ENCODE measurements at regions not wholly inside any gene's neighbourhood (a gene's known extent, or its start where the extent isn't known, plus 50 kb on each side); places are given as distances from the start of the nearest gene placed in this dataset.
"Not testable (repeated sequence)": the region's sequence is repeated elsewhere in the genome, so short reads cannot be mapped to it uniquely, and the experiment has no call there.

DNA sequence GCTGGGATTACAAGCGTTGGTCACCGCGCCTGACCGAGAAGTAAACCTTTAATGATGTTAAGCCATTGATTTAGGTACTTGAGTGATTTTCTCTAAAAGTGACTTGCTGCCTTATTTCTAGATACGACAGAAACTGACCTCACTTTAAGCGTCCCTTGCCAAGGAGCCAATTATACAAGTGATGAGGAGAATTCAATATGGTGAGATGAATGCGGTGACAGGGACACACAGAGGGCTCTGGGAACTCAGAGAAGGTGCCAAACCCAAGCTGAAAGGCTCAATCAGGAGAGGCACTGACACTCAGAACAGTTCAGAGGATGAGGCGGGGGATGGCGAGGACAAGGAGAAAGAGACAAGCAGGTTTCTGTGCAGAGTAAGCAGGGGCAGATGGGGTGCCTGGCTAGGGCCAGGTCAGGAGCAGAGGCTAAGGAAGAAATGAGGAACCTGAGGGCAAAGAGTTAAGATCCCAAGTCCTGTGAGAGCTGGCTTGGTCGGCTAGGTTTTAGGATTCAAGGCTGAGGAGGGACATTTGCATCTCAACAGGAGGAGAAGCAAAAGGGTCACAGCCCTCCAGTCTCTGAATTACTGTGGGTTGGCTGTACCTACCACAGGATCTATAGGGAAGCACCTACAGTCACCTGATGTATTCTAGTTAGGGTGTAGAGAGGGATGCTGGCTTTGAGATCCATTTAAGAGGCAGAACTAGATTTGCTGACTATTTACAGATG, 83.2 kb upstream of the USP24 start:
- no peak for DNase-seq (ENCODE audit: low read depth)

DNA sequence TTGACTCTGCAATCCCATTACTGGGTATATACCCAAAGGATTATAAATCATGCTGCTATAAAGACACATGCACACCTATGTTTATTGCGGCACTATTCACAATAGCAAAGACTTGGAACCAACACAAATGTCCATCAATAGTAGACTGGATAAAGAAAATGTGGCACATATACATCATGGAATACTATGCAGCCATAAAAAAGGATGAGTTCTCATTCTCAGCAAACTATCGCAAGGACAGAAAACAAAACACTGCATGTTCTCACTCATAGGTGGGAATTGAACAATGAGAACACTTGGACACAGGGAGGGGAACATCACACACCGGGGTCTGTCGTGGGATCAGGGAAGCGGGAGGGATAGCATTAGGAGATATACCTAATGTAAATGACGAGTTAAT, 81.1 kb upstream of the USP24 start:
- DNase-seq (ENCODE audit: low read depth): not testable (repeated sequence)

DNA sequence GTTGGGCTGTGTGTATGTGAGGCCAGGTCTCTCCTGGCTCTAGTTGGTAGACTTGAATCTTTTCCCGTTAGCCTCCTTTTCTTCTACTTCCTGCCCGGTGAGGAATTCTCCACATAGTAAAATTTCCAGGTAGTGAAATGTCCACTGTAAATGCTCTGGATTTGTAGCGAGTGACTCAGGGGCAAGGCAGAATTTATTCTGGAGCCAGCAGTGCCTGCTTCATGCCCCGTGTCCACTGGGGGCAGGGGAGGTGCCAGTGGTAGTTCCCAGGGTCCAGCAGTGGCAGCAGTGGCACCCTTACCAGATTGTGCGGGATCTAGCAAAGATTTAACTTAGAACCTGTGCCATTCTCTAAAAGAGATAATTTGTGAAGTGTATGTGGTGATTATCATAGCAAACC, 74.5 kb upstream of the USP24 start:
- DNase-seq (ENCODE audit: low read depth): no peak

DNA sequence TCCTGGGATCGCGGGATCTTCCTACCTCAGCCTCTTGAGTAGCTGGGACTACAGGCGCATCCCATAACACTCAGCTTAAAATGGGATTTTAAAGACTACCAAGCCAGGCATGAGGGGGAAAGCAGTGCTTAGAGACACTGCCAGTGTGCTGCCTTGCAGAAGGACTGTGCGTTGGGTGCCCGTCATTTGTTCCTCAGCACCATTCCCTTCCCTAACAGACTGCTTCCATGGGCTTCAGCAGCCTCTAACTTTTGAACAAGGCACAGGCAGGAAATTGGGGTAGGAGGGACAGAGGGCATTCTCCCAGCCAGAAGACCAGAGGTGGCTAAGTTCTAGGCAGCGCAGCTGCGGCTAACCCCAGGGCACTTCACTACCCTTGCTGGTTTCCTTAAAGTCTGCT, 73.9 kb upstream of the USP24 start:
- DNase-seq (ENCODE audit: low read depth): no peak

DNA sequence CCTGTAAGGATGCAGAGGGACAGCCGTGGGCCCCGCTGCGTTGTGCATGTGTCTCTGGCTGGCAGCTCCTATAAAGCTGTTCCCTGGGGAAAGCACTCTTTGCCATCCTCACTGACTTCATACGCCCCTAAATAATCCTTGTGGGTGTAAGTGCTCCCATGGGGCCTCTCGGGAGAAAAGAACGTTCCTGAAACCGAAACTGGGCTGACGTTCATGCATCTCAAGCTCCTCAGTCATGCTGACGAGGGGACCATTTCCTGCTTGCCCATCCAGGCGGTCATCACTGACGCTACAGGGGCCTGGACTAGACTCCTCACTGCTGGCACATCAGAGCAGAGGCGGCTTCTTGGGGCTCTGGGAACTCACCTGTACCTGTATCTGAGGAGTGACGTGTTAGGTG, 73.1 kb upstream of the USP24 start:
- DNase-seq (ENCODE audit: low read depth): no peak

DNA sequence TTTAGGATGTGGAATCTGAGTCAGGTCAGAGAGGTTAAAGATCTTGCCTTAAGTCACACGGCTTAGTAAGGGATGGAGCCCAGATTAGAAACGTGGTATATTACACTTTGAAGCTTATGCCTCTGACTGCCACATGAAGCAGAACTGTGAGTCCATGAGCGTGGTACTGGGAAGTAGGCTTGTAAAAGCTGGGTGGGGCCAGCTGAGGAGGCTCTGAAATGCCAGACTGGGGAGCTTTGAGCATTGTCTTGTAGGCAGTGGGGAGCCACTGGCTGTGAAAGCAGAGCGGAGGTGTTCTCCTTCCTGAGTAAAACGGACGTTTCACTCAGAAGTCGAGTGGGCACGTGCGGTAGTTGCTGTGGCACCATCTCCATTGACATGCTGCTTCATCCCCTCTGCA, 72.6 kb upstream of the USP24 start:
- DNase-seq (ENCODE audit: low read depth): no peak

DNA sequence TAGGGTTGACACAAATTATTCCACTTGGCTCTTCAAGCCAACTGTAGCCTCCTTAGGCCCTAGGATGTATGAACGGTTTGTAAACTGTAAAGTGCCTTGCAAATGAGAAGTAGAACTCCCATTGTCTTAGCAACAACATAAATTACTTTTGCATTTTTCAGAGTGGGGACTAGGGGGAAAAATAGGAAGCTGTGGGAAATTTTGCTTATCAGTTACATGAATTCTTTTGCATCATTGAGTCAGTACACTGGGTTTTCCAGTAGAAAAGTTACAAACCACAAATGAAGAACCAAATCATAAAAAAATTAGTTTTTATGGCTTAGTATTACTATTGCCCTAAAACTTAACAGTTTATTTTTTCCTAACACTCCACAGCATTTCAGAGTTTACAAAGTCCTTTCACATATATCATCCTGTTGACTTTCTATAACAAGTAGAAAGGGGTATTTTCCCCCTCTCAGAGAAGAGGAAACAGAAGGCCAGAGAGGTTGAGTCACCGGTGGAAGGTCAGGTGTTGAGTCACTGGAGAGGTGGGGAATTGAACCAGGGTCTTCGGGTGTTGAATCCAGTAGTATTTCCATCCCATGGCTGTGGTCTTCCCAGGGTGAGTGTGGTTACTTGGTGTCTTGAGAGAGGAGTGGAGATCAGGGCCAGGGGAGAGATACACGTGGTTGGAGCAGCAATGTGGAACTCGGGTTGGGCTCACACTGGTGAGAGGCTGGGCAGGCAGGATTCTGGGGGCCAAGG, 71.9 kb upstream of the USP24 start:
- DNase-seq (ENCODE audit: low read depth): no peak

DNA sequence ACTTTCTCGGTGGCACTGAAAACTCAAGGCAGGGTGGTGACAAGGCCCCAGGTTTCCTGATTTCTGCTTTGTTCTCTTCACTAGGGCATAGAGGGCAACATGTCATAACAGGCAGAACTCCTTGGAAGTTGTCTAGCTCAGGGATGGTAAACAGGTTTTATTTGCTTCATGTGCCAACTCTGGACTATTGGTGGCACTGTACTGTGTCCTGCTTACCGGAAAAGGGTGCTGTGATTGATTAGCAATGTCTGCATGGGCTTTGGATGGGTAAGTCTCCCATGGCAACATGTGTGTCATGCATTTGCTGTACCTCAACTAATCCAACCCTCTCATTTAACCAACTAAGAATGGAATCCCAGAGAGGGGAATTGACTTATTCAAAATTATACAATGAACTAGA, 70.7 kb upstream of the USP24 start:
- DNase-seq (ENCODE audit: low read depth): no peak

DNA sequence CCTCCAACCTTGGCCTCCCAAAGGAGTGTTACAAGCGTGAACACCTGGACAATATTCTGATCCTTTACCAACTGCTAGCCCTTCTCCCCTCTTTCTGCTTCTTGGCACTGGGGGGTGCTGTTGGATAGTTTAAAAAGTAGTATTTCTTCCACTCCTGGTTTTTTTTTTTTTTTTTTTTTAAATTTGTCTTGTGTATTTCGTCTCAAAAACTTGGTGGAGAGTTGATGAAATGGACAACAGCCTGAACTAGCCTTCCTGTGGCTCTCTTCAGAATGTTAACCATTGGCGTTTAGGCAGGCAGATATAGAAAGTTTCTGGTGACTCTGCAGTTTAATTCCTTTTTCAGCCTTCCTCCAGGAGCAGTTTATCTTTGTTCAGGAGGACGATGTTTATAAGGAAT, 69.7 kb upstream of the USP24 start:
- no peak for DNase-seq (ENCODE audit: low read depth)

DNA sequence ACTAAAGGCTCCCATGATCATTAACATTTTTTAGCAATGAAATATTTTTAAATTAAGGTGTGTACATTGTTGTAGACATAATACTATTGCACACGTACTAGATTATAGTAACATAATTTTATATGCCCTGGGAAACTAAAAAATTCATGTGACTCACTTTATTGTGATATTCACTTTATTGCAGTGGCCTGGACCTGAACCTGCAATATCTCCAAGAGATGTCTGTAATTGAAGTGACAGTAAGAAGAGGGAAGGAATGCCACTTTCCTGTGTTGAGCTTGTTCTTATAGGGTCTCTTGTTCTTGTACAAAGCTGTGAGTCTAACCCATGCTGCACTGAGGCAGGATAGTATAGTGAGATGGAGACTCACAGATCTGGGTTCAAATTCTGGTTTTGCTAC, 66.9 kb upstream of the USP24 start:
- DNase-seq (ENCODE audit: low read depth): no peak

DNA sequence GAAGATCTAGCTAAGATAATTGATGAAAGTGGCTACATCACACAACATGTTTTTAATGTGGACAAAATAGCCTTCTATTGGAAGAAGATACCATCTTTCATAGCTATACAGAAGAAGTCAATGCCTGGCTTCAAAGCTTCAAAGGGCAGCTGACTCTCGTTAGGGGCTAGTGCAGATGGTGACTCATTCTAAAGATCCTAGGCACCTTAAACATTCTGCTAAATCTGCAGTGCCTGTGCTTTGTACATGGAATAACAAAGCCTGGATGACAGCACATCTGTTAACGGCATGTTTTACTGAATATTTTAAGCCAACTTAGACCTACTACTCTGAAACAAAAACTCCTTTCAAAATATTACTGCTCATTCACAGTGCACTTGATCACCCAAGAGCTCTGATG, 65.6 kb upstream of the USP24 start:
- DNase-seq (ENCODE audit: low read depth): no peak

DNA sequence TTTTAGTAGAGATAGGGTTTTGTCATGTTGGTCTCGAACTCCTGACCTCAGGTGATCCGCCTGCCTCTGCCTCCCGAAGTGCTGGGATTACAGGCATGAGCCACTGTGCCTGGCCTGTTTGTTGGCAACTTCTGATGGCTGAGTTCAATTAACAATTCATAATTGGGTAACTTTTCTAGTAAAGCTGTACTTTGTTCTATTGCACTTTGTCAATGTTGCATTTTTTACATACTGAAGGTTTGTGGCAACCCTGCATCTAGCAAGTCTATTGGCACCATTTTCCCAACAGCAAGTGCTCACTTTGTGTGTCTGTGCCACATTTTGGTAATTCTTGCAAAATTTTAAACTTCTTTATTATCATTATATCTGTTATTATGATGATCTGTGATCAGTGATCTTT, 64.5 kb upstream of the USP24 start:
- no peak for DNase-seq (ENCODE audit: low read depth)

DNA sequence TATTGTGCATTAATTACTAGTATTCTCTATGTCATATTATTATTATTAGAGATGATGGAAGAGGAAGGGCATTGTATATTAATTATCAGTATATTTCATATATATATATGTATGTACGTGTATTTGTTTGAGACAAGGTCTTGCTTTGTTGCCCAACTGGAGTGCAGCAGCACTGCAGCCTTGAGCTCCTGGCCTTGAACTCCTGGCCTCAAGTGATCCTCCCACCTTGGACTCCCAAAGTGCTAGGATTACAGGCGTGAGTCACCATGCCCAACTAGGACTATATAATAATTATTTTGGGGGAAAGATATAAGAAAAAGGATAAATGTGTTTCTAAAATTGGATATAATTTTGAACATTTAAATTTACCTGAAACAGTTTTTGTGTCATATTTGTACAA, 63.2 kb upstream of the USP24 start:
- DNase-seq (ENCODE audit: low read depth): no peak

DNA sequence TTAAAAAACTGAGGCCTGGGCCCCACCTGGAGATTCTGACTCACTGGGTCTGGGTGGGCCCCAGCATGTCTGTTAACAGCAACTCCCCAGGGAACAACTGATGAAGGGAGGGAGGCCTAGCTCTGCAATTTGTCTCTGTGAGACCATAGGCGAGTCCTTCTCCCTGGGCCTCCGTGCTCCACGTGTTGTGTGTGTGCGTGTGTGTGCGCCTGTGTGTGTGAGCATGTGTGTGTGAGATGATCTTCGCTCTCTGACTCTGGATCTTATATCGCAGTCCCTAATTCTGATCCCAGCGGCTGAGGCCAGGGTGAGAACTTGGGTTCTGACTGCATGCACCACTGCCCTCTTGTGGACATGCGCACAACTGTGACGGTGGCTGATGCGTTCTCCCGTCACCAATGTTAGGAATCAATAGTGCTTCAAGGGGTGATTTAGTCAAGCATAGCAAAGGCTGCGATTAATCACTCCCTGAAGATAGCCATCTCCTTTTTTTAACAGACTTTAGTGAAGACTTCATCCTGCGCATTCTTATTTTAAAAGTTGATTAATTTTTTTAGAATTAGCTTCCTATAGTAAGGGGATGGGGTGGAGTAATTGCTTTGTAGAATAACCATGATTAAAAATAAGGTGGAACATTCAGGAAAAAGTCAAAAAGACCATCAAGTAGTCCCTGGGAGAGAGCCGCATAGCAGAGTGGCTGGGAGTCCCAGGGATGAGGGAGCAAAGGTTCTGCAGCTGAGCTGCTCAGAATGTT, 62.4 kb upstream of the USP24 start:
- DNase-seq (ENCODE audit: low read depth): peak; percentile 75

DNA sequence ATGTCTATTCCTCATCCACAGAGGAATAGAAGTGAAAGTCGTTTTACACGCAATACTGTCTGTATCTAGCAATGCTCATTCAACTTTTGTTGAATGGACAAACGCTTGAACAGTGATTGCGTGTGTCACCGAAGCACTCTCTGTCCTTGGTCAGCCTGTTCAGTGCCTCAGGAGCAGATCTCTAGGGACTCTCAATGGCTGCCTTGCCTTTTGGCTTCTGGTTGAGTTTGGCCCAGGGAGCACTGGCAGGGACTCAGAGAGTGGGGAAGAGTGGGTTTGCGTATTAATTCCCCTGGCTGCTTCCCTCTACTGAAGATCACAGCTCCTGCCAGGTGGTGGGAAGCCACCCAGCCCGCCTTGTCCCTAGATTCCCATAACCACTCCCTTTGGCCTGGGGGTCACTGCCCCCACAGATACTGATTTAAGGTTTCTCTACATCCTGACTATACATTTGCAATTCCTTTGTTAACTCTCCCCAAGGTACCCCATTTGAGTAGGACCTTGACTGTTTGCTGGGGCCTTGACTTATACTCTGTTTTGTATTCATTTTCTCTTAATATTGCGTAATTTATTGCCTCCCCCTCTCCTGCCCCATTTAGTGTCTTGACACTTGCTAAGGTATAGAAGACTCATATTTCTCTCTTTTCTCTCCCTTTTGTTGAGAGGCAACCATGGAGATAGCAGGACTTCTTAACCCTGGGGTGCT, 61.7 kb upstream of the USP24 start:
- no peak for DNase-seq (ENCODE audit: low read depth)

DNA sequence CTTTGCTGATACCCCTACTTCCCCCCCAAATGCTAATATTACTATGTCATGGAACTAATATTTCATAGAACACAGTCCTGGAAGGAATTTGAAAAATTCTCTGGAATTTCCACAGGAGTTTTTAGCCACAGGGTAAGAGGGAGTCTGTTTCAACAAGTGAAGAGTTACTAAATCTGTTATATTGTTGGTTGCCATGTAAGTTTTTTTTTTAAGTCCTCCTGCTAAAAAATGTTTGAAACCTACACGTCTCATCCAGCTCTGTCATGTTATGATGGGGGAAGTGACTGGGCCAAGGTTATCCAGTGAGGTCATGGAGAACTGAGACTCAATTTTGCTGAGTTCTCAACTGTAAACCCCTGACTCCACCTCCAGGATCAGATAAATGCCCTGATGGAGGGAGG, 60.8 kb upstream of the USP24 start:
- DNase-seq (ENCODE audit: low read depth): no peak

DNA sequence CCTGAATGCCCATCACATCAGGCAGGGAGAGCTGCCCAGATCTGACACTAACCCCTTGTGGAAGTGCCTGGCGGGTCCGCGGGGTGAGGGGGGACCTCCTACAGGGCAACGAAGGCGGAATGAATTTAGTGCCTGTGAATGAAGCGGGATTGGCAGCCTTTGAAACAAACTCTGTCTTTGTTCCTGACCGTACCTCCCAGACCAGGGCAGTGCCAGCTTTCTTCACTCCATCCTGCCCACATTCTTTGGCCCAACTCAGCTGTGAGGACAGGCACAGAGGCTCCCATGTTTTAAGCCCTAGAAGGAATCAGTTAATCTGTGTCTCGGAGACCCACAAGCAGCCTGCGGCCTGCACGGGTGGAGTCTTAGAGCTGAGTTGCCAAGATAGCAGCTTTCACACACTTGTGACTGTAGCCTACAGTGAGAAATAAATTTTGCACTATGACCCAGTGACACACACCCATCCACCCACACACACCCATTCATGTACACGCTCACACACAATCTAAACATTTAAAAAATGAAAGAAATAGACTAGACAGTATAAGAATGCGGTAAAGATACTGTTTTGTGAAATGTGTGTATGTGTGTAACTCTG, 60.1 kb upstream of the USP24 start:
- DNase-seq (ENCODE audit: low read depth): no peak

DNA sequence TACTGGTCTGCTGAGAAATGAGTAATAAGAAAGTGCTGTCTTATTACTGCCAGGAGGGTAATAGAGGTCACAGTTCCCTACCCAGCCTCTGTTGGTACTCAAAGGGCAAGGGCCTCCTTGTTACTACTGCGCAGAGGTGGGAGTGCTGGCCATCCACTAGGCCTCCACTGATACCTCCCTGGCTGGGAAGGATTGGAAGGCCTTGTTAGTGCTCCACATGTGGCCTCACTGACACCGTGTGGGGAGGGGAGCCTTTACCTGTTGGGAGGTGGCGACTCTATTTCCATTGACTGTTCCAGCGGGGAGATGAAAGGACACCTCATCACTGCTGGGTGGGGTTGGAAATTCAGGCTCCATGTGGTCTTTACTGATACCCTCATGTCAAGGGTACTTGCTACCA, 57.8 kb upstream of the USP24 start:
- DNase-seq (ENCODE audit: low read depth): no peak
